COR-L47 (cell line): ENCODE measurements at regions not wholly inside any gene's neighbourhood (a gene's known extent, or its start where the extent isn't known, plus 50 kb on each side); places are given as distances from the start of the nearest gene placed in this dataset.
"Not testable (repeated sequence)": the region's sequence is repeated elsewhere in the genome, so short reads cannot be mapped to it uniquely, and the experiment has no call there.

Experiments used
- DNase-seq: peaks from one replicate; lab custom pipeline; 2025; lab: John Stamatoyannopoulos, UW

GRCh38 chr14:100419856-100420255 lies 96.7 kb downstream of the SLC25A47 start:
- no peak for DNase-seq

- DNase-seq = no peak
Measured at GRCh38 chr14:100421756-100422470, 98.8 kb downstream of the SLC25A47 start.

DNA sequence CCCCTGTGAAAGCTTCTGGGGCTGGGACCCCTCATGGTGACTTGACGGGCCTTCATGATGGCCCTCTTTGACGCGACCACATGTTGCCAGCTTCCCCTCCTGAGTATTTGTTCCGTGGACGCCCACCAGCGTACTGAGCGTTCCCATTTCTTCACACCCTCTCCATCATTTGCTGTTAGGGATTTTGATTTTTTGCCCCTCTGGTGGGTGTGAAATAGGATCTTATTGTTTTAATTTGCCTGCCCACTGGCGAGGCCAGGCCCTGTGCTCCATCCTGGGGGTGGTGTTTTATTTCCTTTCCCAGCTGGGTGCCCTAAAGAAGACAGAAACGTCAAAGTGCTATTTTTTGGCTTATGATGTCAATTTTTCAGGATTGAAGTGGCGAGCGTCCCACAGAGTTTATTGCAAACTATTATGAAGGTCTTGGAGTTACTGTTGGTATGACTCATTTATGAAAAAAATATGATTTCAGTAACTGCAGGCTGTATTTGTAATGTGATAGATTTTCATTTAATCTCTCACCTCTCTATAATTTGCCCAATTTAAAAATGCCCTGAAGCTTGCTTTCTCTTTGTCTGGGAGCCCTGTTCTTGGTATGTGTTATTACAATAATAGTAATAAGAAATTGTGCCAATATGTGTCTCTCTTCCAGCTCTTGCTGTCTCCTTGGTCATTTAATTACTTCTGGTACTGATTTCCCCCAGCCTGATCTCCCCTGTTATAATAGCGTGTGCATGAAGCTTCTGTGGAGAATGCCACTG lies 99.6 kb downstream of the SLC25A47 start:
- no peak for DNase-seq

GRCh38 chr14:100423317-100424010 lies 100.3 kb downstream of the SLC25A47 start:
- no peak for DNase-seq

GRCh38 chr14:100424504-100425428 lies 101.6 kb downstream of the SLC25A47 start:
- DNase-seq = no peak

DNA sequence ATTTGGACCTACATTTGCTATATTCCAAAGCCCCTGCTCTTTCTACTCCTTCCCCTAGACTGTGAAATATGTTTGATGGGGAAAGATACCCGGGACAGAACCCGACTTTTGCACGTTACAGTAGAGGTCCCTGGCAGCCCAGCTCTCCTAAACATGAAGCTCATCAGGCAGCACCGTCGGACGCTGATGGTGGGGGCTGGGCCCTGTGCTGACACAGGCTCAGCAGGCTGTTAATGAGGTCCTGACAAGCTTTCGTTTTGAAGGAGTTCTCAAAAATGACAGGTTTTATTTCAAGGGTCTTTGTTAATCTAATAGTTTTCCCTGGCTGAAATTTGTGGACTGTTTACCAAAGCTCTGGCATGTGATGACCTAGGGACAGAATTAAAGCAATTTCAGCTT lies 102.3 kb downstream of the SLC25A47 start:
- no peak for DNase-seq

- DNase-seq = no peak
Measured at GRCh38 chr14:100426314-100426713, 103.2 kb downstream of the SLC25A47 start.

- DNase-seq = no peak
Measured at GRCh38 chr14:100427166-100427565, 104.0 kb downstream of the SLC25A47 start.

DNA sequence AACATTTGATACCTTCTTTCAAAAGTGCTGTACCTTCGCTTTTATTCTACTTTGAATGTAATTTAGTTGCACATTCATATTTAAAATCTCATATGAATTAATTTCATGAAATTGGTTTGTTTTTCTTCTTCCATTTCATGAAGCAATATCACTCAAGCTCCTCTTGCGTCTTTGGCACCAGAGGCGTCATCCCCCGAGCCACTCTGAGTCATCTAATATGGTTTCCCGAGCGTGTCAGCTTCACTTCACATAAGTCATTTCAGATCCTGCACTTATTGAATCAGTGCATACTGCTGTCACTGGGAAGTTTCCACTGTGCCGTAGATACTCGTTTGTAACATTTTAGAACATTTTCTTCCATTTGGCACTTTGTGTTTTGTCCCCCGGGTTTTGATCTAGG lies 105.6 kb downstream of the SLC25A47 start:
- no peak for DNase-seq

GRCh38 chr14:100429537-100429936 lies 106.4 kb downstream of the SLC25A47 start:
- DNase-seq = no peak

DNA sequence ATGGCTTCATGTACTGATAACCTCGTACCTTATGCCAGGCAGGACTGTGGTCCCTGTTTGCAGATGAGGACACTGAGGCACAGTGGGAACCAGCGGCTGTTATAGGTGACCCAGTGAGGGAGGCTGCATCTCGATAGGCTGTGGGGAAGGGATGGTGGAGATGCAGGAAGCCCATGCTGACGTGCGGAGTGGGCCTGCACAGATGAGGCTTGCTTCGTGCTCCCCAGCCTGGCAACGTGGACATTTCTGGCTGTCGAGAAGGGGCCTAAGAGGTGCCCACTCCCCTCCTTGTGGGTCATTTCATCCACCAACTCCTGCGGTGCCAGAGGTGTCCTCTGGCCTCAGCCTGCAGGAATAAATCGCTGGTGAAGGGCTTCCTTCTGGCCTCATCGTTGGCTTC lies 107.4 kb downstream of the SLC25A47 start:
- no peak for DNase-seq

DNA sequence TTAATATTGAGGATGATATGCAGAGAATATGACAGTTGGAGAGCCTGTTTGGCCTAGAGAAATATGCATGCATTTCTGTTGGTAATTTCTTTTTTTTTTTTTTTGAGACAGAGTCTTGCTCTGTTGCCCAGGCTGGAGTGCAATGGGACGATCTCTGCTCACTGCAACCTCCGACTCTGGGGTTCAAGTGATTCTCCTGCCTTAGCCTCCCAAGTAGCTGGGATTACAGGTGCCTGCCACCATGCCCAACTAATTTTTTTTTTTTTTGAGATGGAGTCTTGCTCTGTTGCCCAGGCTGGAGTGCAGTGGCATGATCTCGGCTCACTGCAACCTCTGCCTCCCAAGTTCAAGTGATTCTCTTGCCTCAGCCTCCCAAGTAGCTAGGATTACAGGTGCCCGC lies 108.3 kb downstream of the SLC25A47 start:
- DNase-seq = not testable (repeated sequence)

DNA sequence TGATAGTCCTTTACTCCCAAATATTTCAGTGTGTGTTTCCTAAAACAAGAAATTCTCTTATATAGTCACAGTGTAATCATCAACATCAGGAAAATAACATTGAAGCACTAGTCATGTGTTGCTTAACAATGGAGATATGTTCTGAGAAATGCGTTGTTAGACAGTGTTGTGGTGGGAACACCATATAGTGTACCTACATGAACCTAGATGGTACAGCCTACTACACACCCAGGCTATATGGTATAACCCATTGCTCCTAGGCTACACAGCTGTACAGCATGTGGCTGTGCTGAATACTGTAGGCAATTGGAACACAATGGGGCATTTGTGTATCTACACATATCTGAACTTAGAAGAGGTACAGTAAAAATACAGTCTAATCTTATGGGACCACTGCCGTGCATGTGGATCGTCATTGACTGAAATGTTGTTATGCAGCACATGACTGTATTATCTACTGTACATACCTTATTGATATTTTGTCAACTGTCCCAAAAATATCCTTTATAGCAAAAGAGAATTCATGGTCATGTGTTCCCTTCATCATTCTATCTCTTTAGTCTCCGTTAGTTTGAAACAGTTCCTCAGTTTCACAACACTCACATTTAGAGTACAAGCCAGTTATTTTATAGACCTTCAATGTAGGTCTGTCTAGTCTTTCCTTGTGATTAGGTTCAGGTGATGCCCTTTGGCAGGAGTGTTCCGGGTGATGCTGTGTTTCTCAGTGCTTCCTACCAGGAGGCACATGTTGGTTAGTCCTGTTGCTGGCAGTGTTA lies 109.7 kb downstream of the SLC25A47 start:
- no peak for DNase-seq

GRCh38 chr14:100433428-100433814 lies 110.3 kb downstream of the SLC25A47 start:
- no peak for DNase-seq

DNA sequence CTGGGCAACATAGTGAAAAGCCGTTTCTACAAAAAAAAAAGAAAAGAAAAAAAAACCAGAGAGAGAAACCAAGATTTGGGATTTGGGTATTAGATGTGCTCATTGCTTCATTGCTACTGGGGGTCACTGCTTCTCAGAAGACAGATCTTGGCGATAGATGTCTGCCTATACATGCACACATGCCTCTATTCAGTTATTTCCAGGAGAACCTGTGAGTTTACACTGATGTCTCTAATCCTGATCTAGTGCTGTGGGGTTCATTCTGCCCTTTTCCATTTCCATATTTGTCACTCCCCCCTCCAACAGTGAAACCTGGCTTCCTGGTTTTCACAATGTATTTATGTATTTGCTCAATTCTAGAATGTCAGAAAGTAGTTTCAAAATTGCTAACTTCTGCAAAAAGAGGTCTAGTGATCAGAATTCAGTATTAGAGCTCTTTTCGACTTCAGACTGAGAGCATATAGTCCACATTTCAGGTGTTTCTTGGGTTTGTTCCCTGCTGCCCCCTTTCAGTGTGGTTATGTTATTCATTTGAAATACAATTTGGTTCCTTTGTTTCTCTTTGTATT lies 111.0 kb downstream of the SLC25A47 start:
- DNase-seq = no peak

- DNase-seq = no peak
Measured at GRCh38 chr14:100434911-100435438, 111.8 kb downstream of the SLC25A47 start.

DNA sequence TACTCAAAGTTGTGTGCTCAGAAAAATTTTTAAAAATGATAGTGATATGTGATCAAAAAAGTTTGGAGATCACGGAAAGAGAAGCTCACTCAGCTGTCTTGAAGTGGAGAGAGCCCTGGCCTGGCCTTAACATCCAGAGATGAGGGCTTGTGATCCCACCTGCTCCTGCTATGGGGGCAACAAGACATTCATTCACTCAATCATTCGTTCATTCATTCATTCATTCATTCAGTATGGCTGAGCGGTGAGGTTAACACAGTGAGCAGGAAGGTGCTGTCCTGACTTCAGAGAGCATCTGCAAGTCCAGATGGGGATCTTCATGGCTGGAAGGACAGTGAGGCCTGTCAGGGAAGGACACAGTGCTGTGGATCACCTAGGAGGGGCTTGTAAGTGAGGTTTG lies 112.3 kb downstream of the SLC25A47 start:
- no peak for DNase-seq

- no peak for DNase-seq
Measured at GRCh38 chr14:100436745-100437406, 113.7 kb downstream of the SLC25A47 start.

- no peak for DNase-seq
Measured at GRCh38 chr14:100438271-100438670, 115.1 kb downstream of the SLC25A47 start.
